ENCODE measurements at regions not wholly inside any gene's neighbourhood (a gene's known extent, or its start where the extent isn't known, plus 50 kb on each side); places are given as distances from the start of the nearest gene placed in this dataset.

GRCh38 chr14:53491256-53491883, 338.2 kb upstream of the DDHD1 start:
- no peaks in the 10 kb centered on the region for H3K27me3 Mint-ChIP-seq (ENCODE audit: insufficient read depth)
- Histone ChIP-seq H3K27me3 (ENCODE audit: control insufficient read depth, insufficient read depth, low read length, poor library complexity, severe bottlenecking) (no peaks in the 10 kb centered on the region), H3K9me3 (ENCODE audit: control insufficient read depth, low read length) (no peaks in the 10 kb centered on the region), H3K27ac (ENCODE audit: low read depth, low read length) (no peak overlapping the region), H3K4me1 (ENCODE audit: control insufficient read depth, insufficient read depth, low read length) (peaks cover 10% of the 10 kb centered on the region), H3K36me3 (ENCODE audit: control insufficient read depth, insufficient read depth, low read length) (no peaks in the 10 kb centered on the region), H3K4me3 (ENCODE audit: low read length) (no peak overlapping the region), H3K9ac (ENCODE audit: extremely low read depth, low read length, poor library complexity, severe bottlenecking) (no peak overlapping the region)
- 74 to 100% methylated on average over 1 to 2 of the region's 3 CpGs for WGBS, 2 experiments (ENCODE audit: insufficient coverage in 1 of 2, insufficient read length in 1 of 2)
- no peak for DNase-seq
- H3K9me3 Mint-ChIP-seq, result no peaks in the 10 kb centered on the region
- peaks cover 16% of the 10 kb centered on the region for H3K4me1 Mint-ChIP-seq
- no peak overlapping the region for H3K4me3 Mint-ChIP-seq
- H3K27ac Mint-ChIP-seq, result no peak overlapping the region
- no peak for TF ChIP-seq CTCF (conservative IDR thresholded peaks at IDR 0.05)
- H3K36me3 Mint-ChIP-seq (ENCODE audit: low read depth), result no peaks in the 10 kb centered on the region

- DNase-seq, result no peak
- H3K36me3 ChIP-seq (ENCODE audit: control insufficient read depth, insufficient read depth, low read length), result no peaks in the 10 kb centered on the region
- no peak for TF ChIP-seq CTCF (conservative IDR thresholded peaks at IDR 0.05)
- H3K4me1 Mint-ChIP-seq, result peaks cover 9% of the 10 kb centered on the region
- H3K4me3 Mint-ChIP-seq, result no peak overlapping the region
- no peaks in the 10 kb centered on the region for H3K27me3 ChIP-seq (ENCODE audit: control insufficient read depth, insufficient read depth, low read length, poor library complexity, severe bottlenecking)
- 90% methylated on average over 1 of the region's 1 CpG; no CpG with 5 or more reads in 1 of the 2 experiments for WGBS, 2 experiments (ENCODE audit: insufficient coverage in 1 of 2, insufficient read length in 1 of 2)
- no peak overlapping the region for H3K4me3 ChIP-seq (ENCODE audit: low read length)
- peaks cover 45% of the 10 kb centered on the region for H3K9me3 ChIP-seq (ENCODE audit: control insufficient read depth, low read length)
- no peak overlapping the region for H3K9ac ChIP-seq (ENCODE audit: extremely low read depth, low read length, poor library complexity, severe bottlenecking)
- peaks cover 19% of the 10 kb centered on the region for H3K36me3 Mint-ChIP-seq (ENCODE audit: low read depth)
- H3K27ac Mint-ChIP-seq, result no peak overlapping the region
- H3K9me3 Mint-ChIP-seq, result peaks cover 36% of the 10 kb centered on the region
- H3K4me1 ChIP-seq (ENCODE audit: control insufficient read depth, insufficient read depth, low read length), result peaks cover 5% of the 10 kb centered on the region
- no peaks in the 10 kb centered on the region for H3K27me3 Mint-ChIP-seq (ENCODE audit: insufficient read depth)
- no peak overlapping the region for H3K27ac ChIP-seq (ENCODE audit: low read depth, low read length)
Observed at GRCh38 chr14:53478174-53478573, 325.1 kb upstream of the DDHD1 start.

- Mint-ChIP-seq H3K4me1 (peaks cover 37% of the 10 kb centered on the region), H3K27me3 (ENCODE audit: insufficient read depth) (no peaks in the 10 kb centered on the region), H3K36me3 (ENCODE audit: low read depth) (no peaks in the 10 kb centered on the region), H3K4me3 (no peak overlapping the region), H3K9me3 (no peaks in the 10 kb centered on the region), H3K27ac (no peak overlapping the region)
- peak overlapping the region; percentile 20 for H3K4me3 ChIP-seq (ENCODE audit: low read length)
- WGBS, 2 experiments (ENCODE audit: insufficient coverage in 1 of 2, insufficient read length in 1 of 2), result 86% methylated on average over 1 of the region's 1 CpG; no CpG with 5 or more reads in 1 of the 2 experiments
- H3K9ac ChIP-seq (ENCODE audit: extremely low read depth, low read length, poor library complexity, severe bottlenecking), result no peak overlapping the region
- H3K27me3 ChIP-seq (ENCODE audit: control insufficient read depth, insufficient read depth, low read length, poor library complexity, severe bottlenecking), result no peaks in the 10 kb centered on the region
- H3K9me3 ChIP-seq (ENCODE audit: control insufficient read depth, low read length), result peaks cover 6% of the 10 kb centered on the region
- H3K36me3 ChIP-seq (ENCODE audit: control insufficient read depth, insufficient read depth, low read length), result no peaks in the 10 kb centered on the region
- peak; percentile 57 for TF ChIP-seq CTCF (conservative IDR thresholded peaks at IDR 0.05)
- H3K4me1 ChIP-seq (ENCODE audit: control insufficient read depth, insufficient read depth, low read length), result peaks cover 28% of the 10 kb centered on the region
- no peak for DNase-seq
- no peak overlapping the region for H3K27ac ChIP-seq (ENCODE audit: low read depth, low read length)
Observed at GRCh38 chr14:53473480-53473879, 320.4 kb upstream of the DDHD1 start.
